CD14-positive monocyte (primary cell): ENCODE measurements at regions not wholly inside any gene's neighbourhood (a gene's known extent, or its start where the extent isn't known, plus 50 kb on each side); places are given as distances from the start of the nearest gene placed in this dataset.

Experiments
- DNase-seq, 3 donors: peaks; one replicate each; pipeline ENCODE4 v3.0.0-alpha.2; 2011 to 2022
- H2AFZ ChIP-seq: 2 replicates; pipeline ENCODE4 v1.6.0; 2012; ENCODE audit warnings: mild to moderate bottlenecking, low read depth, low read length, inconsistent platforms; ENCODE audit not compliant: insufficient read depth, poor library complexity, severe bottlenecking
- H3K27ac ChIP-seq, 2 donors: 1 replicate in 1 of 2; 2 replicates in 1 of 2; pipeline ENCODE4 v1.5.1; 2012 to 2013; ENCODE audit warnings: low read length in 2 of 2, control low read depth in 1 of 2, inconsistent platforms in 1 of 2, low read depth in 1 of 2, mild to moderate bottlenecking in 1 of 2
- H3K27me3 ChIP-seq, 2 donors: one replicate each; pipeline versions ENCODE4 v1.6.0 to v1.6.1; 2011 to 2013; ENCODE audit warnings: low read length in 2 of 2; ENCODE audit not compliant: control insufficient read depth in 2 of 2, insufficient read depth in 2 of 2
- H3K36me3 ChIP-seq, 2 donors: replicated peaks in 1 of 2; 1 replicate in 1 of 2; 2 replicates in 1 of 2; pipeline versions ENCODE4 v1.5.1 to v1.6.1; 2012 to 2013; ENCODE audit warnings: low read length in 2 of 2, control low read depth in 1 of 2, inconsistent platforms in 1 of 2, mild to moderate bottlenecking in 1 of 2; ENCODE audit not compliant: insufficient read depth in 2 of 2, control insufficient read depth in 1 of 2
- H3K4me1 ChIP-seq, 2 donors: 1 replicate in 1 of 2; 2 replicates in 1 of 2; pipeline versions ENCODE4 v1.5.1 to v1.6.1; 2012 to 2013; ENCODE audit warnings: low read length in 2 of 2, control low read depth in 1 of 2, inconsistent platforms in 1 of 2, mild to moderate bottlenecking in 1 of 2, moderate library complexity in 1 of 2; ENCODE audit not compliant: insufficient read depth in 2 of 2, control insufficient read depth in 1 of 2
- H3K4me2 ChIP-seq: replicated peaks from 2 replicates; pipeline ENCODE3; 2012; ENCODE audit warnings: low read length, moderate library complexity, mild to moderate bottlenecking; ENCODE audit not compliant: poor library complexity, severe bottlenecking; ENCODE audit errors: extremely low read depth
- H3K4me3 ChIP-seq, 3 experiments: fragments of 200-600 bp in 1 of 3; sonication (generic) in 1 of 3; replicated peaks in 1 of 3; 1 replicate in 2 of 3; 2 replicates in 1 of 3; pipeline ENCODE4 v1.5.1; 2011 to 2013; ENCODE audit warnings: low read length in 3 of 3, mild to moderate bottlenecking in 3 of 3, control low read depth in 2 of 3, low read depth in 2 of 3, inconsistent platforms in 1 of 3, moderate library complexity in 1 of 3
- H3K79me2 ChIP-seq: 2 replicates; pipeline ENCODE4 v1.6.0; 2012; ENCODE audit warnings: mild to moderate bottlenecking, control low read depth, inconsistent platforms, low read length, moderate library complexity; ENCODE audit not compliant: insufficient read depth
- H3K9ac ChIP-seq: 2 replicates; pipeline ENCODE4 v1.6.0; 2017; ENCODE audit warnings: low read length, mild to moderate bottlenecking; ENCODE audit not compliant: insufficient read depth, poor library complexity, severe bottlenecking
- H3K9me3 ChIP-seq, 2 donors: replicated peaks in 1 of 2; 1 replicate in 1 of 2; 2 replicates in 1 of 2; pipeline versions ENCODE4 v1.5.1 to v1.6.1; 2012 to 2013; ENCODE audit warnings: low read length in 2 of 2, control low read depth in 1 of 2; ENCODE audit not compliant: control insufficient read depth in 1 of 2, insufficient read depth in 1 of 2
- H4K20me1 ChIP-seq: 2 replicates; pipeline ENCODE4 v1.6.0; 2012; ENCODE audit warnings: mild to moderate bottlenecking, low read length, control low read depth, moderate library complexity; ENCODE audit not compliant: insufficient read depth
- H3K27ac Mint-ChIP-seq, 7 donors: one replicate each; pipeline ENCODE4 v1.8.0; 2020; ENCODE audit warnings: mild to moderate bottlenecking in 7 of 7, mixed read lengths in 7 of 7, moderate library complexity in 6 of 7, inconsistent platforms in 2 of 7
- H3K27me3 Mint-ChIP-seq, 3 donors: one replicate each; pipeline ENCODE4 v1.8.0; 2021 to 2022; ENCODE audit warnings: low read depth in 3 of 3, mild to moderate bottlenecking in 3 of 3, mixed read lengths in 3 of 3, moderate library complexity in 3 of 3, inconsistent platforms in 1 of 3
- H3K36me3 Mint-ChIP-seq, 2 donors: one replicate each; pipeline ENCODE4 v1.8.0; 2020; ENCODE audit warnings: mixed read lengths in 2 of 2, inconsistent platforms in 1 of 2, mild to moderate bottlenecking in 1 of 2
- H3K4me1 Mint-ChIP-seq: one replicate; pipeline ENCODE4 v1.8.0; 2020; ENCODE audit warnings: mild to moderate bottlenecking, mixed read lengths
- H3K4me3 Mint-ChIP-seq, 2 donors: one replicate each; pipeline ENCODE4 v1.8.0; 2020; ENCODE audit warnings: mild to moderate bottlenecking in 2 of 2, mixed read lengths in 2 of 2, moderate library complexity in 1 of 2
- H3K9me3 Mint-ChIP-seq, 7 donors: one replicate each; pipeline ENCODE4 v1.8.0; 2020 to 2022; ENCODE audit warnings: mixed read lengths in 7 of 7, mild to moderate bottlenecking in 6 of 7, moderate library complexity in 6 of 7, inconsistent platforms in 2 of 7
- WGBS: methylation state at CpG from one replicate; pipeline ENCODE4 v1.1.5; 2013; ENCODE audit warnings: missing lambda C conversion rate; ENCODE audit not compliant: insufficient coverage; 5-methylcytosine and 5-hydroxymethylcytosine counted together
- intact Hi-C, 2 donors: fragments of 100-400 bp; cut with micrococcal nuclease; formaldehyde crosslinking; loops; one replicate each; pipeline versions ENCODE4 v1.15.0 to v1.15.1; 2023
- TF ChIP-seq, protein P1 (sequence below): fragments of 200-600 bp; IDR thresholded peaks from one replicate; pipeline ENCODE4 v1.8.0; 2022; ENCODE audit warnings: antibody characterized with exemption, mild to moderate bottlenecking

DNA sequence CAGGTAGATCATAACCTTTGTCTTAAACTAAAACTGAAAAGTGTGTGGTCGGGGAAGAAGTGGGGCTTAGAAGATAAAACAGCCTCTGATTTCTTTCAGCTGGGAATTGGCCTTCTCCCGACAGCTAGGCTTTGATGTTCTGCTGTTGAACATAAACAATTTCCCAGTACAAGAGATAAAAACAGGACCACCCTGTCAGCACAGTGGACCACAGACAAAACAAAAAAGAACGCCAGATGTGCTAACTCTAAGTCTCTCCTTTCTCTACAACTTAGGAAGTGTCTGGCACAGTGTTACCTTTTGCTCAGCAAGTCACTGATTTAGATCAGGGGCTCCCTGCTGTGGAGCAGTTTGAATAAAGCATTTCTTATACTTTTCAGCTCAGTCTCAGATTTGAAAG, 87.5 kb upstream of the UXT start:
- Histone ChIP-seq H3K9ac (no peak overlapping the region), H3K4me1 (no peaks in the 10 kb centered on the region), H3K9me3 (no peaks in the 10 kb centered on the region), H3K36me3 (no peaks in the 10 kb centered on the region), H2AFZ (no peak overlapping the region), H3K4me3 (no peak overlapping the region), H3K27ac (no peak overlapping the region), H4K20me1 (no peaks in the 10 kb centered on the region), H3K27me3 (no peaks in the 10 kb centered on the region), H3K79me2 (no peaks in the 10 kb centered on the region), H3K4me2 (no peak overlapping the region)
- intact Hi-C loops = no loop called here
- H3K36me3 Mint-ChIP-seq = no peaks in the 10 kb centered on the region
- no peaks in the 10 kb centered on the region for H3K9me3 Mint-ChIP-seq
- H3K27me3 Mint-ChIP-seq = peaks cover 0 to 3% (median 1%) of the 10 kb centered on the region in 3 donors
- H3K27ac Mint-ChIP-seq = no peak overlapping the region
- no CpG with 5 or more reads among the region's 3 CpGs for WGBS
- H3K4me3 Mint-ChIP-seq = no peak overlapping the region
- H3K4me1 Mint-ChIP-seq = peaks cover 8% of the 10 kb centered on the region
- no peak for DNase-seq
- TF ChIP-seq, protein P1, sequence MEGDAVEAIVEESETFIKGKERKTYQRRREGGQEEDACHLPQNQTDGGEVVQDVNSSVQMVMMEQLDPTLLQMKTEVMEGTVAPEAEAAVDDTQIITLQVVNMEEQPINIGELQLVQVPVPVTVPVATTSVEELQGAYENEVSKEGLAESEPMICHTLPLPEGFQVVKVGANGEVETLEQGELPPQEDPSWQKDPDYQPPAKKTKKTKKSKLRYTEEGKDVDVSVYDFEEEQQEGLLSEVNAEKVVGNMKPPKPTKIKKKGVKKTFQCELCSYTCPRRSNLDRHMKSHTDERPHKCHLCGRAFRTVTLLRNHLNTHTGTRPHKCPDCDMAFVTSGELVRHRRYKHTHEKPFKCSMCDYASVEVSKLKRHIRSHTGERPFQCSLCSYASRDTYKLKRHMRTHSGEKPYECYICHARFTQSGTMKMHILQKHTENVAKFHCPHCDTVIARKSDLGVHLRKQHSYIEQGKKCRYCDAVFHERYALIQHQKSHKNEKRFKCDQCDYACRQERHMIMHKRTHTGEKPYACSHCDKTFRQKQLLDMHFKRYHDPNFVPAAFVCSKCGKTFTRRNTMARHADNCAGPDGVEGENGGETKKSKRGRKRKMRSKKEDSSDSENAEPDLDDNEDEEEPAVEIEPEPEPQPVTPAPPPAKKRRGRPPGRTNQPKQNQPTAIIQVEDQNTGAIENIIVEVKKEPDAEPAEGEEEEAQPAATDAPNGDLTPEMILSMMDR = no peak

DNA sequence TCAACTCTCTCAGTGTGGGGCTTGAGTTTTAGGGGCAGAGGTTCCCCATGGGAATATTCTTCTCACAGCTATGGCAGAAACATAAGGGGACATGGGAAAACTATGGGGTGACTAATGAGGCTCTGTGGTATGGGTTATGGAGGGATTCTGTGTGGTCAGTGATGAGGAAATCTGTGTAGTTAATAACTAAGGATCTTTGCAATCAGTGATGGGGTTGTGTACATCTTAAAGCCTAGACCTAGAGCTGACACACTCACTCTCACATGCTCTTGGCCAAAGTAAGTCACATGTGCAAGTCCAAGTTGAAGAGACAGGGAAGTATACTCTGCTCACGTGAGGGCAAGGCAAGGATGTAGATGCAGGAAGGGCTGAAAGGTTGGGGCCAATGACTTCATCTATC, 86.4 kb upstream of the UXT start:
- no peak overlapping the region for H3K9ac ChIP-seq
- no CpG with 5 or more reads among the region's 1 CpG for WGBS
- H3K36me3 Mint-ChIP-seq = no peaks in the 10 kb centered on the region

More for the DNA sequence above, 86.4 kb upstream of the UXT start:
- no peak overlapping the region for H3K4me3 Mint-ChIP-seq
- TF ChIP-seq, protein P1 = no peak
- peaks cover 0 to 2% (median 0%) of the 10 kb centered on the region in 7 donors for H3K9me3 Mint-ChIP-seq
- H2AFZ ChIP-seq = no peak overlapping the region
- H3K27me3 Mint-ChIP-seq = peaks cover 0 to 2% (median 1%) of the 10 kb centered on the region in 3 donors
- H3K27me3 ChIP-seq = no peaks in the 10 kb centered on the region
- DNase-seq = peak in 1 of 3 donors; percentile 41
- no peak overlapping the region for H3K4me2 ChIP-seq
- no peak overlapping the region for H3K27ac ChIP-seq
- intact Hi-C loops = no loop called here
- no peaks in the 10 kb centered on the region for H4K20me1 ChIP-seq
- H3K4me1 ChIP-seq = no peaks in the 10 kb centered on the region
- no peaks in the 10 kb centered on the region for H3K79me2 ChIP-seq
- no peak overlapping the region for H3K4me3 ChIP-seq
- no peaks in the 10 kb centered on the region for H3K36me3 ChIP-seq
- H3K9me3 ChIP-seq = no peaks in the 10 kb centered on the region
- no peak overlapping the region for H3K27ac Mint-ChIP-seq
- peaks cover 8% of the 10 kb centered on the region for H3K4me1 Mint-ChIP-seq
